IPS-20b (cell line): ENCODE measurements at regions not wholly inside any gene's neighbourhood (a gene's known extent, or its start where the extent isn't known, plus 50 kb on each side); places are given as distances from the start of the nearest gene placed in this dataset.

Experiments used
- H3K27ac ChIP-seq: one replicate; pipeline ENCODE4 v1.5.1; 2013; ENCODE audit warnings: low read length
- H3K27me3 ChIP-seq: 2 replicates; pipeline ENCODE4 v1.6.1; 2013; ENCODE audit warnings: mild to moderate bottlenecking, low read length, inconsistent platforms; ENCODE audit not compliant: insufficient read depth
- H3K36me3 ChIP-seq: 2 replicates; pipeline ENCODE4 v1.6.1; 2013; ENCODE audit warnings: low read depth, mild to moderate bottlenecking, inconsistent platforms, low read length, moderate library complexity; ENCODE audit not compliant: insufficient read depth
- H3K4me1 ChIP-seq: 2 replicates; pipeline ENCODE4 v1.6.1; 2013; ENCODE audit warnings: mild to moderate bottlenecking, control low read depth, inconsistent platforms, low read length, moderate library complexity; ENCODE audit not compliant: insufficient read depth
- H3K4me3 ChIP-seq: 2 replicates; pipeline ENCODE4 v1.5.1; 2013; ENCODE audit warnings: mild to moderate bottlenecking, low read length, inconsistent platforms
- H3K9ac ChIP-seq: 2 replicates; pipeline ENCODE4 v1.6.1; 2013; ENCODE audit warnings: low read depth, mild to moderate bottlenecking, inconsistent platforms, low read length, moderate library complexity
- H3K9me3 ChIP-seq: 2 replicates; pipeline ENCODE4 v1.6.1; 2013; ENCODE audit warnings: mild to moderate bottlenecking, low read depth, low read length, inconsistent platforms; ENCODE audit not compliant: insufficient read depth

DNA sequence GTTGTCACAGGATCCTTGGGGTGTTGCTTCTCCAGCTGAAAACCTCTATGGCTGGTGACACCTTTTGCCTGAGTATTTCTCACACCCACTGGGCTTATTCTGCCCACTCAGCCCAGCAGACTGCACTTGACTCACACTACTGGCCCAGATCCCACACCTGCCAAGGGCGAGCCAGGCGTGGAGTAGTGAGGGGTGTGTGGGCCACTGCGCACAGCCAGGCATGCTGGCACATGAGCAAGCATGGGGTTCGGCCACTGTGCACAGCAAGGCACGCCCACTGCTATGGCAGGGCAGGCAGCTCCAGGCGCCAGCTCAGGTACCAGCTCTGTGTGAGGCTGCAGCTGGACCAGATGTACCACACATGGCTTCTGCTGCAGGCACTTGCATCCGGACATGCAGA, 116.5 kb upstream of the MTNR1B start:
- no peaks in the 10 kb centered on the region for H3K4me1 ChIP-seq
- no peaks in the 10 kb centered on the region for H3K27me3 ChIP-seq
- no peak overlapping the region for H3K27ac ChIP-seq
- no peaks in the 10 kb centered on the region; the same call in 1 of the 2 replicates for H3K9me3 ChIP-seq
- no peak overlapping the region for H3K4me3 ChIP-seq
- no peak overlapping the region for H3K9ac ChIP-seq
- H3K36me3 ChIP-seq = no peaks in the 10 kb centered on the region

- Histone ChIP-seq H3K9me3 (no peaks in the 10 kb centered on the region; the same call in 1 of the 2 replicates), H3K27me3 (no peaks in the 10 kb centered on the region), H3K4me3 (no peak overlapping the region), H3K9ac (no peak overlapping the region), H3K4me1 (no peaks in the 10 kb centered on the region), H3K27ac (no peak overlapping the region), H3K36me3 (no peaks in the 10 kb centered on the region)
Observed at GRCh38 chr11:92854162-92854561, 115.3 kb upstream of the MTNR1B start.

GRCh38 chr11:92854952-92855351, 114.5 kb upstream of the MTNR1B start:
- Histone ChIP-seq H3K27ac (no peak overlapping the region), H3K9me3 (no peaks in the 10 kb centered on the region; the same call in 1 of the 2 replicates), H3K36me3 (no peaks in the 10 kb centered on the region), H3K4me1 (no peaks in the 10 kb centered on the region), H3K9ac (no peak overlapping the region), H3K4me3 (no peak overlapping the region), H3K27me3 (no peaks in the 10 kb centered on the region)

- Histone ChIP-seq H3K4me3 (no peak overlapping the region), H3K27ac (no peak overlapping the region), H3K36me3 (no peaks in the 10 kb centered on the region), H3K4me1 (no peaks in the 10 kb centered on the region), H3K27me3 (no peaks in the 10 kb centered on the region), H3K9ac (no peak overlapping the region), H3K9me3 (no peaks in the 10 kb centered on the region; the same call in 1 of the 2 replicates)
Observed at GRCh38 chr11:92855607-92856405, 113.6 kb upstream of the MTNR1B start.

- Histone ChIP-seq H3K27ac (no peak overlapping the region), H3K9ac (no peak overlapping the region), H3K4me3 (no peak overlapping the region), H3K27me3 (no peaks in the 10 kb centered on the region), H3K4me1 (no peaks in the 10 kb centered on the region), H3K9me3 (no peaks in the 10 kb centered on the region; the same call in 1 of the 2 replicates), H3K36me3 (no peaks in the 10 kb centered on the region)
Observed at GRCh38 chr11:92857407-92857806, 112.0 kb upstream of the MTNR1B start.

- Histone ChIP-seq H3K9me3 (no peaks in the 10 kb centered on the region), H3K36me3 (no peaks in the 10 kb centered on the region), H3K4me1 (no peaks in the 10 kb centered on the region), H3K4me3 (no peak overlapping the region), H3K27me3 (no peaks in the 10 kb centered on the region), H3K9ac (no peak overlapping the region), H3K27ac (no peak overlapping the region)
Observed at GRCh38 chr11:92859156-92859690, 110.2 kb upstream of the MTNR1B start.

DNA sequence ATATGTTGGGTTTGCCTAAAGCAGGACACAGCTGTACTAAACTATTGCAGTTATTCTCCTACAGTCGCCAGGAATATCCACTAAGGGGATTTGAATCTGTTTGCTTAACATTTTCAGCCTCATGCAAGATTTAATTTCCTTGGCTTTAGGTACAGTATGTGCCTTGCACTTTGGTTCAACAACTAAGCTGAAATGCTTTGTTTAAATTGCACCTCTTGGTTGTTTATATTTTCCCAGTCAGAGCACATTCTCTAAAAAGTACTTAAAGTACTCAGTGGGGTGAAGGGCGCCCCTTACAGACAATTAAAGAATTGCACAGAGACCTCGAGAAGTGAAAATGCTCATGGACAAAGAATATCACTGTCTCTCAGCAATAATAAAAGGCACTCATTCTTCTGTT, 107.8 kb upstream of the MTNR1B start:
- Histone ChIP-seq H3K9ac (no peak overlapping the region), H3K9me3 (no peaks in the 10 kb centered on the region), H3K27me3 (no peaks in the 10 kb centered on the region), H3K27ac (no peak overlapping the region), H3K4me3 (no peak overlapping the region), H3K36me3 (no peaks in the 10 kb centered on the region), H3K4me1 (no peaks in the 10 kb centered on the region)

GRCh38 chr11:92865352-92865751, 104.1 kb upstream of the MTNR1B start:
- Histone ChIP-seq H3K4me1 (no peaks in the 10 kb centered on the region), H3K4me3 (no peak overlapping the region), H3K36me3 (no peaks in the 10 kb centered on the region), H3K9me3 (no peaks in the 10 kb centered on the region), H3K9ac (no peak overlapping the region), H3K27ac (no peak overlapping the region), H3K27me3 (no peaks in the 10 kb centered on the region)

DNA sequence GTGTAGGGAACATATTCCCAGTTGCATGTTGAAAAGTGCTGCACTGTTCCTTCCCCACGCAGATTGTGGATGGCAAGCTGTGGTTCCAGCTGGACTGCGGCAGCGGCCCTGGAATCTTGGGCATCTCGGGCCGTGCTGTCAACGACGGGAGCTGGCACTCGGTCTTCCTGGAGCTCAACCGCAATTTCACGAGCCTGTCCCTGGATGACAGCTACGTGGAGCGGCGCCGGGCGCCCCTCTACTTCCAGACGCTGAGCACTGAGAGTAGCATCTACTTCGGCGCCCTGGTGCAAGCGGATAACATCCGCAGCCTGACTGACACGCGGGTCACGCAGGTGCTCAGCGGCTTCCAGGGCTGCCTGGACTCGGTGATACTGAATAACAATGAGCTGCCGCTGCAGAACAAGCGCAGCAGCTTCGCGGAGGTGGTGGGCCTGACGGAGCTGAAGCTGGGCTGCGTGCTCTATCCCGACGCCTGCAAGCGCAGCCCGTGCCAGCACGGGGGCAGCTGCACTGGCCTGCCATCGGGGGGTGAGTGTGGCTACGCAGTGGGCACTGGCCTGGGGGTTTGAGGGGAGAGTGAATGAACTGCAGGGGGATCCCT, 102.7 kb upstream of the MTNR1B start:
- H3K27ac ChIP-seq = no peak overlapping the region
- H3K27me3 ChIP-seq = no peaks in the 10 kb centered on the region
- H3K4me1 ChIP-seq = no peaks in the 10 kb centered on the region
- no peak overlapping the region for H3K9ac ChIP-seq
- no peak overlapping the region for H3K4me3 ChIP-seq
- no peaks in the 10 kb centered on the region for H3K36me3 ChIP-seq
- no peaks in the 10 kb centered on the region for H3K9me3 ChIP-seq

GRCh38 chr11:92867913-92868619, 101.4 kb upstream of the MTNR1B start:
- no peaks in the 10 kb centered on the region for H3K9me3 ChIP-seq
- no peaks in the 10 kb centered on the region for H3K27me3 ChIP-seq
- H3K4me1 ChIP-seq = no peaks in the 10 kb centered on the region
- H3K36me3 ChIP-seq = no peaks in the 10 kb centered on the region
- no peak overlapping the region for H3K9ac ChIP-seq
- no peak overlapping the region for H3K27ac ChIP-seq
- H3K4me3 ChIP-seq = no peak overlapping the region

GRCh38 chr11:92869716-92870115, 99.7 kb upstream of the MTNR1B start:
- no peaks in the 10 kb centered on the region for H3K36me3 ChIP-seq

More at GRCh38 chr11:92869716-92870115, 99.7 kb upstream of the MTNR1B start:
- Histone ChIP-seq H3K4me1 (no peaks in the 10 kb centered on the region), H3K9me3 (no peaks in the 10 kb centered on the region), H3K9ac (no peak overlapping the region), H3K4me3 (no peak overlapping the region), H3K27ac (no peak overlapping the region), H3K27me3 (no peaks in the 10 kb centered on the region)
